HEK293 (cell line): ENCODE measurements at regions not wholly inside any gene's neighbourhood (a gene's known extent, or its start where the extent isn't known, plus 50 kb on each side); places are given as distances from the start of the nearest gene placed in this dataset.
"Not testable (repeated sequence)": the region's sequence is repeated elsewhere in the genome, so short reads cannot be mapped to it uniquely, and the experiment has no call there.

Source experiments
- CTCF ChIP-seq: fragments of 450-650 bp; formaldehyde crosslinking; IDR thresholded peaks from 2 replicates; pipeline ENCODE4 v1.5.1; 2016; ENCODE audit warnings: missing biosample characterization, missing genetic modification characterization
- KLF7 ChIP-seq: fragments of 450-650 bp; formaldehyde crosslinking; IDR thresholded peaks from 2 replicates; pipeline ENCODE4 v1.5.1; 2016; ENCODE audit warnings: missing biosample characterization, missing genetic modification characterization, borderline replicate concordance
- KLF8 ChIP-seq: fragments of 450-650 bp; formaldehyde crosslinking; IDR thresholded peaks from 2 replicates; pipeline ENCODE4 v1.5.1; 2016; ENCODE audit warnings: missing biosample characterization, missing genetic modification characterization
- YY2 ChIP-seq: fragments of 450-650 bp; formaldehyde crosslinking; IDR thresholded peaks from 2 replicates; pipeline ENCODE4 v1.5.1; 2016; ENCODE audit warnings: missing biosample characterization, missing genetic modification characterization
- ZBTB49 ChIP-seq: fragments of 450-650 bp; formaldehyde crosslinking; IDR thresholded peaks from 2 replicates; pipeline ENCODE4 v1.5.1; 2016; ENCODE audit warnings: missing biosample characterization, missing genetic modification characterization, low read depth
- ZEB2 ChIP-seq: fragments of 450-650 bp; formaldehyde crosslinking; IDR thresholded peaks from 2 replicates; pipeline ENCODE4 v1.5.1; 2016; ENCODE audit warnings: missing biosample characterization, missing genetic modification characterization
- ZNF214 ChIP-seq: fragments of 450-650 bp; formaldehyde crosslinking; IDR thresholded peaks from 2 replicates; pipeline ENCODE4 v1.5.1; 2017; ENCODE audit warnings: missing biosample characterization, mild to moderate bottlenecking, missing genetic modification characterization, borderline replicate concordance
- ZNF302 ChIP-seq: fragments of 450-650 bp; formaldehyde crosslinking; IDR thresholded peaks from 2 replicates; pipeline ENCODE4 v1.5.1; 2016; ENCODE audit warnings: missing biosample characterization, missing genetic modification characterization, low read depth
- ZNF558 ChIP-seq: fragments of 450-650 bp; formaldehyde crosslinking; IDR thresholded peaks from 2 replicates; pipeline ENCODE4 v1.5.1; 2016; ENCODE audit warnings: missing biosample characterization, missing genetic modification characterization
- ZNF654 ChIP-seq: fragments of 450-650 bp; formaldehyde crosslinking; IDR thresholded peaks from 2 replicates; pipeline ENCODE4 v1.5.1; 2016; ENCODE audit warnings: low read depth, missing biosample characterization, missing genetic modification characterization
- ZNF677 ChIP-seq: fragments of 450-650 bp; IDR thresholded peaks from 2 replicates; pipeline ENCODE4 v1.5.0; 2018; ENCODE audit warnings: missing biosample characterization, mild to moderate bottlenecking, missing genetic modification characterization, moderate library complexity
- TF ChIP-seq, protein P1 (sequence below): fragments of 450-650 bp; formaldehyde crosslinking; IDR thresholded peaks from 2 replicates; pipeline ENCODE4 v1.5.1; 2016; ENCODE audit warnings: missing biosample characterization, missing genetic modification characterization
- TF ChIP-seq, protein P2 (sequence below): fragments of 450-650 bp; IDR thresholded peaks from 2 replicates; pipeline ENCODE4 v1.5.1; 2018; ENCODE audit warnings: missing biosample characterization, mild to moderate bottlenecking, missing genetic modification characterization

DNA sequence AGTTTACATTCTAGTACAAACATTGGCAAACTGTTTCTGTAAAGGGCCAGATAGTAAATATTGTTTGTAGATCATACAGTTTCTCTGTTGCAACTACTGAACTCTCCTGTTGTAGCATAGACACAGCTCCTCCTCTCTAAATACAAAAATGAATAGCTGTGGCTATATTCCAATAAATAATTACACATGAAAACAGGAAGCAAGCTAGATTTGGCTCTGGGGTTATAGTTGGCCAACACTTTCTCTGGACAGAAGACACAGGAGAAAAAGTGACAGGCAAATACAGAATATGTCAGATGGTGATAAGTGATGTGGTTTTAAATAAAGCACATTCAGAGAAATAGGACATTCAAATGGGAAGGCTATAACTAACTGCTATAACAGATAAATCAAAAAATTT is 957.0 kb downstream of the LTN1 start:
- TF ChIP-seq, protein P1, sequence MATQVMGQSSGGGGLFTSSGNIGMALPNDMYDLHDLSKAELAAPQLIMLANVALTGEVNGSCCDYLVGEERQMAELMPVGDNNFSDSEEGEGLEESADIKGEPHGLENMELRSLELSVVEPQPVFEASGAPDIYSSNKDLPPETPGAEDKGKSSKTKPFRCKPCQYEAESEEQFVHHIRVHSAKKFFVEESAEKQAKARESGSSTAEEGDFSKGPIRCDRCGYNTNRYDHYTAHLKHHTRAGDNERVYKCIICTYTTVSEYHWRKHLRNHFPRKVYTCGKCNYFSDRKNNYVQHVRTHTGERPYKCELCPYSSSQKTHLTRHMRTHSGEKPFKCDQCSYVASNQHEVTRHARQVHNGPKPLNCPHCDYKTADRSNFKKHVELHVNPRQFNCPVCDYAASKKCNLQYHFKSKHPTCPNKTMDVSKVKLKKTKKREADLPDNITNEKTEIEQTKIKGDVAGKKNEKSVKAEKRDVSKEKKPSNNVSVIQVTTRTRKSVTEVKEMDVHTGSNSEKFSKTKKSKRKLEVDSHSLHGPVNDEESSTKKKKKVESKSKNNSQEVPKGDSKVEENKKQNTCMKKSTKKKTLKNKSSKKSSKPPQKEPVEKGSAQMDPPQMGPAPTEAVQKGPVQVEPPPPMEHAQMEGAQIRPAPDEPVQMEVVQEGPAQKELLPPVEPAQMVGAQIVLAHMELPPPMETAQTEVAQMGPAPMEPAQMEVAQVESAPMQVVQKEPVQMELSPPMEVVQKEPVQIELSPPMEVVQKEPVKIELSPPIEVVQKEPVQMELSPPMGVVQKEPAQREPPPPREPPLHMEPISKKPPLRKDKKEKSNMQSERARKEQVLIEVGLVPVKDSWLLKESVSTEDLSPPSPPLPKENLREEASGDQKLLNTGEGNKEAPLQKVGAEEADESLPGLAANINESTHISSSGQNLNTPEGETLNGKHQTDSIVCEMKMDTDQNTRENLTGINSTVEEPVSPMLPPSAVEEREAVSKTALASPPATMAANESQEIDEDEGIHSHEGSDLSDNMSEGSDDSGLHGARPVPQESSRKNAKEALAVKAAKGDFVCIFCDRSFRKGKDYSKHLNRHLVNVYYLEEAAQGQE (tag by site-specific recombination), result not testable (repeated sequence)
- not testable (repeated sequence) for TF ChIP-seq CTCF (tag by site-specific recombination); YY2 (tag by site-specific recombination); ZEB2 (tag by site-specific recombination); ZBTB49 (tag by site-specific recombination); KLF7 (tag by site-specific recombination); ZNF214 (tag by site-specific recombination); ZNF302; KLF8 (tag by site-specific recombination); ZNF677 (tag by site-specific recombination); ZNF558 (tag by site-specific recombination); ZNF654
- TF ChIP-seq, protein P2, sequence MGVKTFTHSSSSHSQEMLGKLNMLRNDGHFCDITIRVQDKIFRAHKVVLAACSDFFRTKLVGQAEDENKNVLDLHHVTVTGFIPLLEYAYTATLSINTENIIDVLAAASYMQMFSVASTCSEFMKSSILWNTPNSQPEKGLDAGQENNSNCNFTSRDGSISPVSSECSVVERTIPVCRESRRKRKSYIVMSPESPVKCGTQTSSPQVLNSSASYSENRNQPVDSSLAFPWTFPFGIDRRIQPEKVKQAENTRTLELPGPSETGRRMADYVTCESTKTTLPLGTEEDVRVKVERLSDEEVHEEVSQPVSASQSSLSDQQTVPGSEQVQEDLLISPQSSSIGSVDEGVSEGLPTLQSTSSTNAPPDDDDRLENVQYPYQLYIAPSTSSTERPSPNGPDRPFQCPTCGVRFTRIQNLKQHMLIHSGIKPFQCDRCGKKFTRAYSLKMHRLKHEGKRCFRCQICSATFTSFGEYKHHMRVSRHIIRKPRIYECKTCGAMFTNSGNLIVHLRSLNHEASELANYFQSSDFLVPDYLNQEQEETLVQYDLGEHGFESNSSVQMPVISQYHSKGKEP (tag by site-specific recombination), result not testable (repeated sequence)
